HG02970 (cell line): ENCODE measurements at regions not wholly inside any gene's neighbourhood (a gene's known extent, or its start where the extent isn't known, plus 50 kb on each side); places are given as distances from the start of the nearest gene placed in this dataset.

Experiments used
- ATAC-seq: cut with Tn5 transposase; IDR thresholded peaks from one replicate; pipeline ENCODE4 v1.9.1; 2021; ENCODE audit warnings: mild to moderate bottlenecking, moderate library complexity, moderate number of reproducible peaks; ENCODE audit not compliant: unreplicated experiment, low FRiP score

- ATAC-seq = no peak
Observed at GRCh38 chr21:15421441-15421881, 308.3 kb upstream of the USP25 start.

DNA sequence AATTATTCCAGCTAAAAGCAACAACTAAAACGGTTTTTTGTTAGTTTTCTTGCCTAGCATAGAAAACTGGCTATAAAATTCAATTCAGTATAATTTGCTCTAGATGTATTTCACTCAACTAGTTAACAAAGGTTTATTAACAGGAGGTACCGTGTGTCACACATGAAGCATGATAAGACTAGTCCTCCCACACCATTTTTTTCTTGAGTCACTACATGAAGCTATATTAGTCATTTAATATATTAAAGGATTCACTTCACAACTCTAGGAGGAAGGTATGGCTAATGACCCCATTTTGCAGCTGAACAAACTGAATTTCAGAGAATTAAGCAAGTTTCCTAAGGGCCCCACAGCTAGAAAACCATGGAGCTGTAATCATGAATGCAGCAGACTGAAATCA lies 307.8 kb upstream of the USP25 start:
- no peak for ATAC-seq

DNA sequence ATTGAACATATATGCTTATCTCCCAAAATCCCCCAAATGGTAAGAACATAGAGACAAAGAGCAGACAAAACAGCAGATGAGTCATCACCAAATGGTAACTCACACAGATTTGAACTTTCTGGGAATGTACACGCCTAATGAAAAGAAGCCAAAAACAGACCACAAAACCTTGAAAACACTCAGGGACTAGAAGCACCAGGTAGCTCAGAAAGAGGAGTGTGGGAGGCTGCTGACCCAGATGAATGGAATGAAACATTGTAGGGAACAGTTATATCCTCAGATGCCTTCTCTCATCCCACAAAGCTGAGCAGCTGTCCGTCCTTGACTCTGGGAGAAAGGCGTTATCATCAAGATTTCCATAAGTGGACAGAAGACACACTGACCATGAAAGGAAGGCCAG lies 307.0 kb upstream of the USP25 start:
- ATAC-seq = no peak

DNA sequence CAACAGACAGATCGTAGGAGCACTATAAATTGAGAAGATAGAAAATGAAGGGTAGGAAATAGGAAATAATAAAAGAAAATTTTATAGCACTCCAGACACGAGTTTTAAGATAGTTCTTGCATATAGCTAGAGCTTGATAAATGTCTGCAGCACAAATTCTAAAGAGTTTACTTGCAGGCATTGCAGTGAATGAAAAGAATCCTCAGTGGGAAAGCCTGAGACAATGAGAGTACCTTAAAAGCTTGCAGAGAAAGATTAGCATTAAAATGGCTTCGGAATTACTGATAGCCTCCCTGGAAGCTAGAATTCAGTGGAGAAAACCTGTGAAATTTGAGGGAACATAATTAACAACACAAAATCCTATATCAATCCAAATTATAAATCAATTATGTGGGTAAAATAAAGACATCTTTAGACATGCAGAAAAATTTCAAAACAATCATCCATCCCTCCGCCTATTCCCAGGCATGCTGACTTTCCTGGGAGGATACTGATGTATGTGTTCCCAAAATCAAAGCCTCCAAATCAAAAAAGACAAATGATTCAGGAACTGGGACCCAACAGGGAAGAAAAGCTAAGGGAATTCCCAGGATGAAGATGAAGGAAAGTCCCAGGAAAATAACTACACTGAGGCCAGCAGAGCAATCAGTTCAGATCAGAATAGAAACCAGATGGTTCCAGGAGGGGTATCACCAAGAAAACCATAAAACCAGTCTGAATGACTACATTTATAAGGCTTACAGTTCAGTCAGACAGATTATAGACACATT lies 305.9 kb upstream of the USP25 start:
- ATAC-seq = no peak

DNA sequence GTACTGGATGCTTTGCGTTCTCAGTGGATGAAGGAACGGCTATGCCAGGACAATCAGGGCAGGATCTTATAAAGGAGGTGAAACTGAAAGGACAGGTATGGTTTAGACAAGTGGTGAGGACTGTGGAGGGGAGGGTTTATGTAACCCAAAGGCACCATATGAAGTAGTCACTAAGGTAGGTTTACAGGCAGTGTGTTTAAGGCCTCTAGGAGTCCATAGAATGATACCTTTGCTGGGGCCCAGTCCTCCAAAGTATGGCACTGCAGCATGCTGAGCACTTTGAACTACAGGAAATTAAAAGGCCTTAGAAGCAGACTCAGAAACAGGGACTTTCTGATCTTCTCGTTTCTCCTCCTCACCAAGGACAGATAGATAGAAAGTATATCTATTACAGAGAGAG lies 304.7 kb upstream of the USP25 start:
- ATAC-seq = no peak

GRCh38 chr21:15430023-15430422 lies 299.8 kb upstream of the USP25 start:
- no peak for ATAC-seq

DNA sequence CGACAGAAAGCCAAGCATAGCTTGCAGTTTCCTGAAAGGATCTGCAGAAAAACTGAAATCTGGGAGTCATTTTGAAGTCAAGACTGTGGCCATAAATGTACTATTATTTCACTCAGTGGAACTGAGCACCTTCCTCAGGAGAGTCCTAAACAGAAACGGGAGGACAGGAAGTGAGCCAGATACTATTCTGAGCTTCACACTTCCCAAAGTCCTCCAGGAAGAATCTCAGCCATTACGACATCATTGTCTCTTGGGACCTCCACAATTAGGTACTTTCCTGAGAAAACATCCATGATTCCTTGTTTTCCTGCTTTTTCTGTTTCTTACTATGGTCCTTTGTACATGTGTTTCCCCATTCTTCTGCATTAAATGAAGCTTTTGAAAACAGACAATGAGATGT lies 299.2 kb upstream of the USP25 start:
- no peak for ATAC-seq

- no peak for ATAC-seq
Observed at GRCh38 chr21:15431053-15431452, 298.7 kb upstream of the USP25 start.

- no peak for ATAC-seq
Observed at GRCh38 chr21:15433091-15433490, 296.7 kb upstream of the USP25 start.

DNA sequence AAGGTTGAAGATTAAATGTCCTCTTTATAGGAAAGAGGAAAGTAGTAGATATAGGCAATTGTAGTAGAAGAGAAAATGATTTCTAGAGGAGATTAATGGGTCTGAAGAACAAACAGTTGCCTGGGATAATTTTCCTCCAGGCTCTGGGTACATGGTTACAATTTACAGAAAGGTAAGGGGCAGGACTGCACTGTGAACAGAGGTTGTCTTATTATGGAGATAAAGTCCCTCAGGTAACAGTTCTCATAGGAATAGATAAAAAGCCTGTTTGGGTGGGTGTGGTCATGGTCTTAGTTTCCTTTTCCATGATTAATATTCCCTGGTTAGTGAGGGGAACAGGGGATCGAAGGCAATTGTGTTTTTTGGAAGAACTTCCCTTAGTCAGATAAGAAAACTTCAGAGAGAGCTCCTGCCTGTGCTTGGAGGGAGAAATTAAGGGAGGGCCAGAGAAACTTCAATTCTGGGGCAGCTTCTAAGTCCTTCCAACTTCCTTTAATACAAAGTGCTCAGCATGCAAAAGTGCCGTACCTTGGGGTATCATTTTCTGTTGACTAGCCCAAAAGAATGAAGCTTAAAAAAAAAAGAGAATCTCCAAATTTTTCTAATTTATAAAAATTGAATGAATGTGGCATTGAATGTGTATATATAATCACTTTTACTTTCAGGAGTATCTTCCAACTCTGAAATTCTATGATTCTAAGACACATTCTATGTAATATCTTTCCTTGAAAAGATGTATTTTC lies 295.4 kb upstream of the USP25 start:
- no peak for ATAC-seq

DNA sequence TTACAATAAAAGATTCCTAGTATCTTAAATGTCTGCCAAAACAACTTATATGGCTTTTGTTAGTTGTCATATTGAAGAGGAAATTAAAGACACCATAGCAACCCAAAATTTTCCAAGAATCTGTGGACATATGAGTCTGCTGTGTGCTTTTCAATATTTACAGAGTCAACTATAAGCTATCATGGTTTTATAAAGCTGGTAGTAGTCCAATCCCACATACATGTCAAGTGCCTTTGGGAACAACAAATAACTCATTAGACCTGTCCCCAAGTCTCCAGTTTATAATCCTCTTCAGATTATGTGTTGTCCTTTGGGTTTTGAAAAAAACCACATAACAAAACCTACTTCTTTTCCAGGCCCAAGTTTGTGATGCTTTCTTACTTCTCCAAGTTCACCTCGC lies 293.8 kb upstream of the USP25 start:
- no peak for ATAC-seq

GRCh38 chr21:15437883-15438282 lies 291.9 kb upstream of the USP25 start:
- no peak for ATAC-seq

GRCh38 chr21:15439726-15440125 lies 290.1 kb upstream of the USP25 start:
- ATAC-seq = no peak

- ATAC-seq = no peak
Observed at GRCh38 chr21:15441060-15441493, 288.7 kb upstream of the USP25 start.

- ATAC-seq = no peak
Observed at GRCh38 chr21:15441992-15442391, 287.8 kb upstream of the USP25 start.

GRCh38 chr21:15442743-15443469 lies 286.9 kb upstream of the USP25 start:
- ATAC-seq = no peak

DNA sequence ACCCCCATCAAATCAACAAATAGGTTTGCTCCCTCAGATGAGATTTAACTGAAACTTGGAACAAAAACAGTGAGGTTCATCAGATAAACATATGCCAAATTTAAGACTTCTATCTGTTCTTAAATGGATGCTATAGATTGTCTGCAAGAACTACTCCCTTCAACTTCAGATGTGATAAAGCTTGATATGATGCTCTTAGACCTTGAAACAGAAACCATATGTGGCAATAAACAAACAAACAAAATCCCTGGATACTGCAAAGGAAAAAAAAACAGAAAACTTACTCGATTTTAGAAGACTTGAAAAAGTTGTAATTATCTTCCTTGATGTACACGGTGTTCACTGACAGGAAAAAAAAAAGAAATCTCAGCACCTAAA lies 286.1 kb upstream of the USP25 start:
- ATAC-seq = no peak

DNA sequence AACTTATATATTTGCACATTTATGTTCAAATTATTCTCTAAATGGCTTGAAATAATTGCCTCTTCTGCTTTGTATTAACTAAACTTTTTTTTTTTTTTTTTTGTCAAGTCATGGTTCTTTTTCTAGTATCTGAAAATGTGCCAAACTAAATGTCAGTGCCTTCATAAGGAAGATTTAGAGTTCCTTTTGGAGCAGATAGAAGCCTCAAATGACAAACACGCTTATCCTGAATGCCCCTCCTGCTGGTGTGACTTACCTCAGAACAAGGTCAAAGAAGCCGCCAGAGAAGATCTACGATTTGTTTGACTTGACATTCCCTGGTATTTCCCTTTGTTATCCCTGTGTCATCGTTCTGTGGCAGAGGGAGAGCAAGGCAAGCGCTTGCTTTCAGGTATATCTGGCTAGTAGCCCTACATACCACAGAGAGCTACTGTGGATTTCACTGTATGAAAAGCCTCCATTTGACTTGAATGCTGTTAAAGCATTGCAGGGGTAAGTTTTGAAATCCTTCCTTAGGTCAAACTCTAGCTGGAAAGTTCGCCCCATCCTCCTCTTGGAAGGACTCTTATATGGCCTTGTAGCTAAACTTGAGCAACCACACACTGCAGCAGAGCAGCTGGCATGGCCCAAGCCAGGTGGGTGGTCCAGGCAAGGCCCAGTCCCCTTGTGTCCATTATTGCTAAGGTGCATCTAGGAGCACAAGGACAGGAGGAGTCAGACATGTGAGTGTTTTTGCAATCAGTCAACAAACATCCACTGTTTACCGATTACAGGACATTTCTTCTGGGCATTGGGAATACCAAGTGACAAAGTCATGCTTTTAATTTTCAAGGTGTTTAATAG lies 285.4 kb upstream of the USP25 start:
- no peak for ATAC-seq

DNA sequence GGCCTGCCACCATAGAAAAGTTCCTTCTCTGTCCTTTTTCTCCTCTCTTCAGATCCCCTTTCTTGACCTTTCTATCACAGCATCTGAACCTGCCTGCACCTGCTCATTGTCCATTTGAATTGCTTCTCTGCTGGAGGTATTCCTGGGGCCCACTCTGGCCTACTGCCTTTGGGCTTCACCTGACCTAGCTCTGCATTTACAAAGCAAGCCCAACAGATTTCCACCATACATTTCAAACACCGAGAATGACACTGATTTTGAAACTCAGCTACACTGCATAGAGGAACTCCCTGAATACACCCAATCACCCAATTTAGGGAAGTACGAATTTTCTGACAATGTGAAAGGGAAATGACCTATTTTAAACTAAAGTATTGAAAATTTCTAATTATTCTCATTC lies 284.5 kb upstream of the USP25 start:
- ATAC-seq = no peak

- ATAC-seq = no peak
Observed at GRCh38 chr21:15446223-15446622, 283.6 kb upstream of the USP25 start.
